ENCODE measurements at regions not wholly inside any gene's neighbourhood (a gene's known extent, or its start where the extent isn't known, plus 50 kb on each side); places are given as distances from the start of the nearest gene placed in this dataset.

DNA sequence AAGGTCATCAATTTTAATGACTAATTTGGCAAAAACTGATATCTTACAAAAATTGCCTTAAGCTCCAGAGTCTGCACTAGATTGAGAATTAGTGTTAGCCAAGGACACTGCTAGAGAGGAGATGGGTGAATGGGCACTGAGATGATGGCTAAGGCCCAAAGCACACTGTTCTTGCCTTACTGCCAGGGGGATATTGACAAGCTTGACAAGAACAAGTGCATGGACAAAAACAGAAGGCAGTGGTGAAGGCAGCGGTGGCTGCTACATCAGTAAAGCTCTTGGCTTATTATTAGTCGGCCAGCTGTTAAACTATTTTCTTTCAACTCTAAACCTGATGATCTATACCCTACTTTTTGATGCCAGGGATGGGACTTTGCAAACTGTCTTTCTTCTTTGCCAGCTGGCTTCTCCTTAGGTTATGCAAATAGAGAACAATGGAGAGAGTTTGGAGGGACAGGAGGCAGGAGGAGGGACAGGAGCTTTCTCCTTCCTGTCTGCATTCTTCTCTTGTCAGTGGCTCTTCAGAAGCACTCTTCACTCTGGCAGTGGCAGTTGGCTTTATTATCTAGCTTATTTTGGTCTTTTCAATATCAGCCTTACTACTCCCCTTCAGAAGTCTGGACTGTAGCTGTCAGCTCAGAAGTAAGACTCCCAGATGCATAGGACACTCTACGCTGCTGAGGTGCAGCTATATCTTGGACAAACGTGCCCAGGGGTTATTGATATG, 853.5 kb upstream of the TMPRSS15 start:
- intact Hi-C loops (cut with DNase I, micrococcal nuclease): no loop called here
- ATAC-seq: no peak
- no peak overlapping the region for H3K4me3 ChIP-seq

DNA sequence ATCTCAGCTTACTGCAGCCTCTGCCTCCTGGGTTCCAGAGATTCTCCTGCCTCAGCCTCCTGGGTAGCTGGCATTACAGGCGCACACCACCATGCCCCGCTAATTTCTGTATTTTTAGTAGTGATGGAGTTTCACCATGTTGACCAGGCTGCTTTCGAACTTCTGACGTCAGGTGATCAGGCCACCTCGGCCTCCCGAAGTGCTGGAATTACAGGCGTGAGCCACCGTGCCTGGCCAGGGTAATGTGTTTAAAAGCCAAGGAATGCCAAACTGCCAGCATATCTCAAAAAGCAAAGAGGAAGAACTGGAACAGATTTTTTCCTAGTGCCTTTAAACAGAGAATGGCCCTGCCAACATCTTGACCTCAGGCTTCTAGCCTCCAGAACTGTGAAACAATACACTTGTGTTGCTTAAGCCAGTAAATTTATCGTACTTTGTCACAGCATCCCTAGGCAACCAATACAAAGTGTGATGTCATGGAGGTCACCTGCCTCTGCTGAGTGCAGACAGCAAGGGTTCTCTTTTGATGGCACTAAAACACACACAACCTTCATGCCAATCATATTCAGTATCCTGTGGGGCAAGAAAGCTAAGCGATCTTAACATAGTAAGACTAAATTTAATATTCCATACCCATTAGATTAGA, 858.3 kb upstream of the TMPRSS15 start:
- intact Hi-C loops (cut with DNase I, micrococcal nuclease): no loop called here
- Histone ChIP-seq H3K4me3 (no peak overlapping the region), H3K9me3 (no peaks in the 10 kb centered on the region), H3K36me3 (ENCODE audit: low read depth) (no peaks in the 10 kb centered on the region), H3K4me1 (ENCODE audit: low read depth) (no peaks in the 10 kb centered on the region)
- no peak for TF ChIP-seq CTCF (IDR thresholded peaks at IDR 0.05)
- ATAC-seq: no peak
- no peak for DNase-seq

More for the DNA sequence above, 853.5 kb upstream of the TMPRSS15 start:
- Histone ChIP-seq H3K36me3 (ENCODE audit: low read depth) (no peaks in the 10 kb centered on the region), H3K4me1 (ENCODE audit: low read depth) (no peaks in the 10 kb centered on the region), H3K9me3 (no peaks in the 10 kb centered on the region)
- no peak for TF ChIP-seq CTCF (IDR thresholded peaks at IDR 0.05)
- no peak for DNase-seq

- Histone ChIP-seq H3K4me3 (no peak overlapping the region), H3K4me1 (ENCODE audit: low read depth) (no peaks in the 10 kb centered on the region), H3K36me3 (ENCODE audit: low read depth) (no peaks in the 10 kb centered on the region), H3K9me3 (no peaks in the 10 kb centered on the region)
- no peak for ATAC-seq
- TF ChIP-seq CTCF (IDR thresholded peaks at IDR 0.05): no peak
- DNase-seq: no peak
- intact Hi-C loops (cut with DNase I, micrococcal nuclease): no loop called here
Measured at GRCh38 chr21:19266636-19267035, 863.1 kb upstream of the TMPRSS15 start.

DNA sequence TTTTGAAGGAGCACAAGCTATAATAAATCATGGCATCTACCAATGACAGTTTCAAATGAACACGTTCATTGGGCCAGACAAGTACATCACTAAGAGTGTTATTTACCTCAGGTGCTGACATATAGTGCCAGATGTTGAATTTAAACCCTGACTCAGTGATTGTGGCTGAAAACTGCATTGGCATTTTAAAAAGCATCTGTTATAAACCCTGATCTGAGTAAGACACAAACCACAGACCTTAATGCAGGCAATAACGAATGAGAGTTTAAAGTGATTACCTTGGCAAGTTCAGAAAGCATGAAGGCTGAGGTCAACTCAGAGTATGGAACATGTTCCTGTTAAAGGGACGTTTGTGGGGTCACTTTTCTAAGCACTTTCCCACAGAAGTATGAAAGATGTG, 865.1 kb upstream of the TMPRSS15 start:
- Histone ChIP-seq H3K9me3 (no peaks in the 10 kb centered on the region), H3K4me3 (no peak overlapping the region), H3K36me3 (ENCODE audit: low read depth) (no peaks in the 10 kb centered on the region), H3K4me1 (ENCODE audit: low read depth) (no peaks in the 10 kb centered on the region)
- ATAC-seq: no peak
- no peak for DNase-seq
- no peak for TF ChIP-seq CTCF (IDR thresholded peaks at IDR 0.05)
- intact Hi-C loops (cut with DNase I, micrococcal nuclease): no loop called here

- no peaks in the 10 kb centered on the region for H3K4me1 ChIP-seq (ENCODE audit: low read depth)
- DNase-seq: no peak
- no peak overlapping the region for H3K4me3 ChIP-seq
- H3K36me3 ChIP-seq (ENCODE audit: low read depth): no peaks in the 10 kb centered on the region
- H3K9me3 ChIP-seq: no peaks in the 10 kb centered on the region
- ATAC-seq: no peak
- TF ChIP-seq CTCF (IDR thresholded peaks at IDR 0.05): no peak
- intact Hi-C loops (cut with DNase I, micrococcal nuclease): no loop called here
Measured at GRCh38 chr21:19275065-19275464, 871.5 kb upstream of the TMPRSS15 start.
